Naive thymus-derived CD4-positive, alpha-beta T cell (primary cell): ENCODE measurements at regions not wholly inside any gene's neighbourhood (a gene's known extent, or its start where the extent isn't known, plus 50 kb on each side); places are given as distances from the start of the nearest gene placed in this dataset.

ENCODE experiments used
- ATAC-seq: fragments of 150-1000 bp; cut with Tn5 transposase; 2 replicates; pipeline ENCODE4 v1.10.0; 2021; ENCODE audit warnings: mild to moderate bottlenecking, moderate library complexity
- CTCF ChIA-PET: fragments of 350-600 bp; sonication (Branson Sonifier 250); formaldehyde crosslinking; loops from one replicate; lab custom pipeline; 2021; ENCODE audit warnings: antibody characterized with exemption; lab: Charles Lee
- POLR2A ChIA-PET: fragments of 350-600 bp; sonication (Branson Sonifier 250); formaldehyde crosslinking; loops from one replicate; lab custom pipeline; 2021; ENCODE audit warnings: antibody characterized with exemption, inconsistent platforms; lab: Charles Lee
- DNase-seq, 9 donors: peaks; one replicate each; pipeline versions ENCODE4 v3.0.0 to v3.0.0-alpha.2; 2020 to 2022; ENCODE audit warnings: mixed read lengths in 1 of 9
- H3K27ac ChIP-seq: one replicate; pipeline ENCODE4 v1.7.0; 2013; ENCODE audit warnings: mild to moderate bottlenecking, low read depth, low read length, moderate library complexity
- H3K27me3 ChIP-seq, 2 donors: one replicate each; pipeline ENCODE4 v1.7.0; 2013; ENCODE audit warnings: low read length in 2 of 2, mild to moderate bottlenecking in 2 of 2, moderate library complexity in 2 of 2; ENCODE audit not compliant: control insufficient read depth in 2 of 2, insufficient read depth in 2 of 2
- H3K36me3 ChIP-seq, 3 experiments: 1 replicate in 2 of 3; 2 replicates in 1 of 3; pipeline ENCODE4 v1.7.0; 2013; ENCODE audit warnings: low read length in 3 of 3, mild to moderate bottlenecking in 3 of 3, moderate library complexity in 1 of 3; ENCODE audit not compliant: insufficient read depth in 3 of 3, control insufficient read depth in 2 of 3
- H3K4me1 ChIP-seq, 2 donors: one replicate each; pipeline ENCODE4 v1.7.0; 2013; ENCODE audit warnings: low read length in 2 of 2, mild to moderate bottlenecking in 2 of 2, moderate library complexity in 1 of 2; ENCODE audit not compliant: control insufficient read depth in 2 of 2, insufficient read depth in 2 of 2
- H3K4me3 ChIP-seq: 2 replicates; pipeline ENCODE4 v1.7.0; 2013; ENCODE audit warnings: mild to moderate bottlenecking, low read length
- H3K9me3 ChIP-seq, 3 experiments: 1 replicate in 2 of 3; 2 replicates in 1 of 3; pipeline ENCODE4 v1.7.0; 2013; ENCODE audit warnings: low read length in 3 of 3; ENCODE audit not compliant: control insufficient read depth in 2 of 3
- H3K27ac Mint-ChIP-seq, 9 donors: one replicate each; pipeline ENCODE4 v1.8.0; 2020 to 2022; ENCODE audit warnings: mixed read lengths in 9 of 9, mild to moderate bottlenecking in 8 of 9, moderate library complexity in 5 of 9, inconsistent platforms in 2 of 9
- H3K27me3 Mint-ChIP-seq, 5 donors: one replicate each; pipeline ENCODE4 v1.8.0; 2021 to 2022; ENCODE audit warnings: mixed read lengths in 5 of 5, mild to moderate bottlenecking in 1 of 5
- H3K36me3 Mint-ChIP-seq, 5 donors: one replicate each; pipeline ENCODE4 v1.8.0; 2020 to 2022; ENCODE audit warnings: mixed read lengths in 5 of 5, mild to moderate bottlenecking in 3 of 5, inconsistent platforms in 1 of 5
- H3K4me1 Mint-ChIP-seq, 7 donors: one replicate each; pipeline ENCODE4 v1.8.0; 2020 to 2022; ENCODE audit warnings: mixed read lengths in 7 of 7, mild to moderate bottlenecking in 3 of 7, inconsistent platforms in 1 of 7
- H3K4me3 Mint-ChIP-seq, 10 donors: one replicate each; pipeline ENCODE4 v1.8.0; 2020 to 2022; ENCODE audit warnings: mild to moderate bottlenecking in 10 of 10, mixed read lengths in 10 of 10, moderate library complexity in 6 of 10, inconsistent platforms in 2 of 10
- H3K9me3 Mint-ChIP-seq, 11 donors: one replicate each; pipeline ENCODE4 v1.8.0; 2020 to 2022; ENCODE audit warnings: mixed read lengths in 11 of 11, mild to moderate bottlenecking in 4 of 11, inconsistent platforms in 1 of 11, moderate library complexity in 1 of 11
- intact Hi-C, 2 donors: fragments of 100-400 bp; cut with micrococcal nuclease; formaldehyde crosslinking; loops; one replicate each; pipeline ENCODE4 v1.15.1; 2023

GRCh38 chr1:112317140-112317539, 78.9 kb upstream of the CTTNBP2NL start:
- ChIA-PET POLR2A (no interaction called here), CTCF (no interaction called here)
- H3K27ac ChIP-seq = no peak overlapping the region
- peaks cover 0 to 3% (median 0%) of the 10 kb centered on the region in 7 donors for H3K4me1 Mint-ChIP-seq
- no peak for ATAC-seq
- no peak overlapping the region for H3K4me3 Mint-ChIP-seq
- intact Hi-C loops = no loop called here
- H3K36me3 Mint-ChIP-seq = no peaks in the 10 kb centered on the region
- H3K9me3 ChIP-seq = no peaks in the 10 kb centered on the region
- H3K27ac Mint-ChIP-seq = no peak overlapping the region
- no peak for DNase-seq
- H3K27me3 Mint-ChIP-seq = peaks cover 5 to 20% (median 11%) of the 10 kb centered on the region in 5 donors
- H3K4me1 ChIP-seq = no peaks in the 10 kb centered on the region
- no peaks in the 10 kb centered on the region for H3K9me3 Mint-ChIP-seq
- no peaks in the 10 kb centered on the region for H3K27me3 ChIP-seq
- H3K36me3 ChIP-seq = no peaks in the 10 kb centered on the region
- H3K4me3 ChIP-seq = no peak overlapping the region

- ChIA-PET CTCF (no interaction called here), POLR2A (no interaction called here)
- Histone ChIP-seq H3K27ac (no peak overlapping the region), H3K4me3 (no peak overlapping the region), H3K27me3 (no peaks in the 10 kb centered on the region), H3K36me3 (no peaks in the 10 kb centered on the region), H3K9me3 (no peaks in the 10 kb centered on the region), H3K4me1 (no peaks in the 10 kb centered on the region)
- intact Hi-C loops = no loop called here
- no peak overlapping the region for H3K4me3 Mint-ChIP-seq
- H3K9me3 Mint-ChIP-seq = no peaks in the 10 kb centered on the region
- ATAC-seq (no peak), DNase-seq (no peak)
- peak overlapping the region in 1 of 9 donors; percentile 34 for H3K27ac Mint-ChIP-seq
- peaks cover 0 to 3% (median 0%) of the 10 kb centered on the region in 7 donors for H3K4me1 Mint-ChIP-seq
- peaks cover 5 to 21% (median 12%) of the 10 kb centered on the region in 5 donors for H3K27me3 Mint-ChIP-seq
- H3K36me3 Mint-ChIP-seq = no peaks in the 10 kb centered on the region
Measured at GRCh38 chr1:112317611-112318062, 78.4 kb upstream of the CTTNBP2NL start.

GRCh38 chr1:112318263-112318662, 77.8 kb upstream of the CTTNBP2NL start:
- H3K9me3 Mint-ChIP-seq = no peaks in the 10 kb centered on the region
- Histone ChIP-seq H3K9me3 (no peaks in the 10 kb centered on the region), H3K4me3 (no peak overlapping the region), H3K27ac (no peak overlapping the region), H3K4me1 (no peaks in the 10 kb centered on the region), H3K27me3 (no peaks in the 10 kb centered on the region), H3K36me3 (no peaks in the 10 kb centered on the region)
- ChIA-PET POLR2A (no interaction called here), CTCF (no interaction called here)
- intact Hi-C loops = no loop called here
- ATAC-seq = no peak
- H3K4me3 Mint-ChIP-seq = no peak overlapping the region
- DNase-seq = no peak
- peaks cover 5 to 26% (median 16%) of the 10 kb centered on the region in 5 donors for H3K27me3 Mint-ChIP-seq
- no peaks in the 10 kb centered on the region for H3K36me3 Mint-ChIP-seq
- H3K4me1 Mint-ChIP-seq = peaks cover 0 to 3% (median 0%) of the 10 kb centered on the region in 7 donors
- no peak overlapping the region for H3K27ac Mint-ChIP-seq

- Mint-ChIP-seq H3K4me3 (no peak overlapping the region), H3K9me3 (no peaks in the 10 kb centered on the region), H3K4me1 (peaks cover 0 to 3% (median 0%) of the 10 kb centered on the region in 7 donors), H3K27me3 (peaks cover 5 to 26% (median 16%) of the 10 kb centered on the region in 5 donors), H3K36me3 (no peaks in the 10 kb centered on the region), H3K27ac (peak overlapping the region in 1 of 9 donors; percentile 34)
- H3K9me3 ChIP-seq = no peaks in the 10 kb centered on the region
- no peaks in the 10 kb centered on the region for H3K36me3 ChIP-seq
- no peak for ATAC-seq
- CTCF ChIA-PET = no interaction called here
- no peak overlapping the region for H3K27ac ChIP-seq
- intact Hi-C loops = no loop called here
- H3K27me3 ChIP-seq = no peaks in the 10 kb centered on the region
- POLR2A ChIA-PET = no interaction called here
- DNase-seq = no peak
- no peak overlapping the region for H3K4me3 ChIP-seq
- H3K4me1 ChIP-seq = no peaks in the 10 kb centered on the region
Measured at GRCh38 chr1:112318698-112319370, 77.2 kb upstream of the CTTNBP2NL start.

- Histone ChIP-seq H3K4me3 (no peak overlapping the region), H3K9me3 (no peaks in the 10 kb centered on the region), H3K27me3 (no peaks in the 10 kb centered on the region), H3K36me3 (no peaks in the 10 kb centered on the region), H3K27ac (no peak overlapping the region), H3K4me1 (no peaks in the 10 kb centered on the region)
- intact Hi-C loops = no loop called here
- peaks cover 5 to 23% (median 17%) of the 10 kb centered on the region in 5 donors for H3K27me3 Mint-ChIP-seq
- no peak for ATAC-seq
- CTCF ChIA-PET = no interaction called here
- H3K4me3 Mint-ChIP-seq = no peak overlapping the region
- no peak overlapping the region for H3K27ac Mint-ChIP-seq
- H3K36me3 Mint-ChIP-seq = no peaks in the 10 kb centered on the region
- POLR2A ChIA-PET = no interaction called here
- H3K4me1 Mint-ChIP-seq = peaks cover 0 to 3% (median 0%) of the 10 kb centered on the region in 7 donors
- DNase-seq = no peak
- no peaks in the 10 kb centered on the region for H3K9me3 Mint-ChIP-seq
Measured at GRCh38 chr1:112319371-112320040, 76.5 kb upstream of the CTTNBP2NL start.

- H3K4me3 Mint-ChIP-seq = no peak overlapping the region
- ChIA-PET CTCF (no interaction called here), POLR2A (no interaction called here)
- H3K9me3 ChIP-seq = no peaks in the 10 kb centered on the region
- ATAC-seq = no peak
- H3K9me3 Mint-ChIP-seq = no peaks in the 10 kb centered on the region
- intact Hi-C loops = no loop called here
- no peaks in the 10 kb centered on the region for H3K36me3 ChIP-seq
- H3K4me1 Mint-ChIP-seq = peaks cover 0 to 3% (median 0%) of the 10 kb centered on the region in 7 donors
- H3K4me1 ChIP-seq = no peaks in the 10 kb centered on the region
- H3K27me3 ChIP-seq = no peaks in the 10 kb centered on the region
- no peak for DNase-seq
- no peak overlapping the region for H3K27ac Mint-ChIP-seq
- no peak overlapping the region for H3K27ac ChIP-seq
- no peak overlapping the region for H3K4me3 ChIP-seq
- H3K36me3 Mint-ChIP-seq = no peaks in the 10 kb centered on the region
- peaks cover 5 to 22% (median 17%) of the 10 kb centered on the region in 5 donors for H3K27me3 Mint-ChIP-seq
Measured at GRCh38 chr1:112320058-112320457, 76.0 kb upstream of the CTTNBP2NL start.
